IMR-90 (cell line): ENCODE measurements at regions not wholly inside any gene's neighbourhood (a gene's known extent, or its start where the extent isn't known, plus 50 kb on each side); places are given as distances from the start of the nearest gene placed in this dataset.
"Not testable (repeated sequence)": the region's sequence is repeated elsewhere in the genome, so short reads cannot be mapped to it uniquely, and the experiment has no call there.

Experiments used
- ATAC-seq: fragments of 200-7000 bp; cut with Tn5 transposase; 2 replicates; pipeline ENCODE4 v1.9.1; 2020; ENCODE audit warnings: low read depth, mild to moderate bottlenecking, moderate library complexity
- BruUV-seq: library from RNA; stranded (reverse); fragments of 400-500 nt; replicated peaks from 2 replicates; lab custom pipeline; 2021; lab: Mats Ljungman, UMichigan
- CTCF ChIA-PET: fragments of 300-600 bp; formaldehyde crosslinking; extraction: SDS; loops from one replicate; lab custom pipeline; 2021; ENCODE audit warnings: antibody characterized with exemption; lab: Yijun Ruan, JAX
- POLR2A ChIA-PET: fragments of 300-600 bp; sonication (Branson Sonifier 250); formaldehyde crosslinking; loops from one replicate; lab custom pipeline; 2022; ENCODE audit warnings: antibody characterized with exemption; ENCODE audit not compliant: unreplicated experiment; lab: Charles Lee
- DNase-seq: peaks from one replicate; pipeline ENCODE4 v3.0.0; 2013
- H2AFZ ChIP-seq: replicated peaks from 2 replicates; pipeline ENCODE3; 2013; ENCODE audit warnings: low read length, mild to moderate bottlenecking; ENCODE audit not compliant: poor library complexity
- H2AK5ac ChIP-seq: 2 replicates; pipeline ENCODE4 v1.6.1; 2013; ENCODE audit warnings: low read depth, low read length, inconsistent platforms
- H2AK9ac ChIP-seq: replicated peaks from 2 replicates; pipeline ENCODE3; 2013; ENCODE audit warnings: mild to moderate bottlenecking, low read depth, low read length, moderate library complexity; ENCODE audit not compliant: poor library complexity
- H2BK120ac ChIP-seq: 2 replicates; pipeline ENCODE4 v1.6.1; 2013; ENCODE audit warnings: low read depth, low read length, inconsistent platforms
- H2BK15ac ChIP-seq: 3 replicates; pipeline ENCODE4 v1.6.1; 2013; ENCODE audit warnings: low read depth, low read length, inconsistent platforms
- H2BK20ac ChIP-seq: 2 replicates; pipeline ENCODE4 v1.6.1; 2013; ENCODE audit warnings: low read depth, mild to moderate bottlenecking, inconsistent platforms, low read length, moderate library complexity
- H2BK5ac ChIP-seq: 2 replicates; pipeline ENCODE4 v1.6.1; 2013; ENCODE audit warnings: mild to moderate bottlenecking, low read depth, low read length, inconsistent platforms; ENCODE audit not compliant: poor library complexity, severe bottlenecking
- H3K14ac ChIP-seq: replicated peaks from 2 replicates; pipeline ENCODE4 v1.6.1; 2013; ENCODE audit warnings: low read depth, low read length, inconsistent platforms
- H3K18ac ChIP-seq: 2 replicates; pipeline ENCODE4 v1.6.1; 2013; ENCODE audit warnings: low read depth, low read length, control low read depth
- H3K23ac ChIP-seq: 2 replicates; pipeline ENCODE4 v1.6.1; 2013; ENCODE audit warnings: low read depth, low read length, inconsistent platforms
- H3K27ac ChIP-seq: 2 replicates; pipeline ENCODE4 v1.5.1; 2013; ENCODE audit warnings: mild to moderate bottlenecking, control low read depth, low read length; ENCODE audit not compliant: insufficient read depth
- H3K27me3 ChIP-seq: 2 replicates; pipeline ENCODE4 v1.6.1; 2013; ENCODE audit warnings: low read length; ENCODE audit not compliant: control insufficient read depth, insufficient read depth
- H3K36me3 ChIP-seq: 2 replicates; pipeline ENCODE4 v1.6.1; 2013; ENCODE audit warnings: low read length, mixed read lengths; ENCODE audit not compliant: control insufficient read depth, insufficient read depth
- H3K4ac ChIP-seq: 2 replicates; pipeline ENCODE4 v1.6.1; 2013; ENCODE audit warnings: low read depth, low read length, inconsistent platforms
- H3K4me1 ChIP-seq: 2 replicates; pipeline ENCODE4 v1.6.1; 2013; ENCODE audit warnings: low read length, mixed read lengths; ENCODE audit not compliant: control insufficient read depth, insufficient read depth
- H3K4me2 ChIP-seq: 2 replicates; pipeline ENCODE4 v1.6.1; 2013; ENCODE audit warnings: low read depth, mild to moderate bottlenecking, control low read depth, low read length, moderate library complexity
- H3K4me3 ChIP-seq: 2 replicates; pipeline ENCODE4 v1.5.1; 2013; ENCODE audit warnings: low read depth, mild to moderate bottlenecking, control low read depth, low read length, moderate library complexity; ENCODE audit not compliant: insufficient read depth
- H3K56ac ChIP-seq: 2 replicates; pipeline ENCODE4 v1.6.1; 2013; ENCODE audit warnings: low read length, inconsistent platforms; ENCODE audit not compliant: insufficient read depth; ENCODE audit errors: extremely low read depth
- H3K79me1 ChIP-seq, 2 experiments: 2 replicates each; pipeline ENCODE4 v1.6.1; 2013; ENCODE audit warnings: low read length in 2 of 2, inconsistent platforms in 1 of 2, low read depth in 1 of 2
- H3K9ac ChIP-seq: 2 replicates; pipeline ENCODE4 v1.6.1; 2013; ENCODE audit warnings: low read depth, low read length, control low read depth
- H3K9me1 ChIP-seq: 2 replicates; pipeline ENCODE4 v1.6.1; 2013; ENCODE audit warnings: low read length, inconsistent platforms; ENCODE audit not compliant: insufficient read depth
- H3K9me3 ChIP-seq: 2 replicates; pipeline ENCODE4 v1.6.1; 2013; ENCODE audit warnings: low read length; ENCODE audit not compliant: control insufficient read depth, insufficient read depth
- H4K20me1 ChIP-seq: 2 replicates; pipeline ENCODE4 v1.6.1; 2013; ENCODE audit warnings: low read length, inconsistent platforms; ENCODE audit not compliant: insufficient read depth
- H4K5ac ChIP-seq: 2 replicates; pipeline ENCODE4 v1.6.1; 2013; ENCODE audit warnings: mild to moderate bottlenecking, low read depth, low read length, control low read depth
- H4K8ac ChIP-seq, 2 experiments: 2 replicates each; pipeline ENCODE4 v1.6.1; 2013; ENCODE audit warnings: low read depth in 2 of 2, low read length in 2 of 2, control low read depth in 1 of 2, inconsistent platforms in 1 of 2
- H4K91ac ChIP-seq: 2 replicates; pipeline ENCODE4 v1.6.1; 2013; ENCODE audit warnings: low read depth, low read length, inconsistent platforms; ENCODE audit not compliant: insufficient read depth
- WGBS, 2 experiments: methylation state at CpG; one replicate each; pipeline versions ENCODE4 v1.1.5 to v1.1.7; 2013; ENCODE audit warnings: missing lambda C conversion rate in 2 of 2; ENCODE audit not compliant: insufficient read length in 1 of 2; ENCODE audit errors: extremely low coverage in 2 of 2; 5-methylcytosine and 5-hydroxymethylcytosine counted together
- dilution Hi-C: fragments of 300-500 bp; cut with HindIII; formaldehyde crosslinking; loops from one replicate; pipeline ENCODE4 v1.14.3; 2018; ENCODE audit warnings: low sequenced_read_pairs; ENCODE audit not compliant: unreplicated experiment
- in situ Hi-C: fragments of 300-500 bp; cut with MboI; formaldehyde crosslinking; loops from 3 replicates; pipeline ENCODE4 v1.14.3; 2019; ENCODE audit warnings: low sequenced_read_pairs, inconsistent platforms, mixed read lengths
- intact Hi-C: fragments of 100-400 bp; cut with micrococcal nuclease; formaldehyde crosslinking; loops from 2 replicates; pipeline ENCODE4 v1.10.0; 2022

DNA sequence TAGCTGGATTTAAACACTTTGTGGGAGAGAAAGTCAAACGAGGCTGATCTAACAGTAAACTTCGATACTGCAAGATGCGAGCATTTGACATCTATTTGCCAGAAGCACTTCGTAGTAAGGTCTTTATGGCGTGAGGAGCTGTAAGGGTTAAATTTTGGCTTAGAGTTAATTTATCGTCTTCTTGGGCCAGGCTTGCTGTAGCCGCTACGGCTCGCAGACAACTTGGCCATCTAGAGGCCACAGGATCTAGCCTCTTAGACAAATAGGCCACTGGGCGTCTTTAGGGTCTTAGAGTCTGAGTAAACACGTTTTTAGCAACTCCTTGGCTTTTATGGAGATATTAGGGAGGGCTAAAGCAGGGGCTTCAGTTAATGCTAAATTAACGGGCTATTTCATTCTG lies 165.6 kb upstream of the CCZ1B start:
- not testable (repeated sequence) for H3K9ac ChIP-seq, H3K14ac ChIP-seq

DNA sequence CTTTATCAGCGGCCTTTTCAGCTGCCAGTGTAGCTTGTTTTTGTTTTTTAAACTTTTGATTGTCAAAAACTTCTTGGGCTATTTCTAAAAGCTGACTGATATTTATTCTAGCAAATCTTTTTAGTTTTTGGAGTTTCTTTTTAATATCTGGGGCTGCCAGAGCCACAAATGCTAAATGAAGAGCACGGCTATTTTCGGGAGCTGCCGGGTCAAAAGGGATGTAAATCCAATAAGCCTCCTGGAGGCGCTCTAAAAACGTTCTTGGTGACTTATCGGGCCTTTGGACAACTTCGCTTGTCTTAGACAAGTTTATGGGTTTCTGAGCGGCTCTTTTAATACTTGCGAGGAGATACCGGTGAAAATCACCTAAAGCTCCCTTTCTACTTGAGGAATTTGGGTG lies 166.1 kb upstream of the CCZ1B start:
- intact Hi-C loops, H3K56ac ChIP-seq, H3K27me3 ChIP-seq, H4K8ac ChIP-seq, H2BK5ac ChIP-seq, H2AK5ac ChIP-seq, H3K4me2 ChIP-seq, BruUV-seq, POLR2A ChIA-PET, H3K27ac ChIP-seq, H3K23ac ChIP-seq, H3K4me1 ChIP-seq, H3K14ac ChIP-seq, H4K20me1 ChIP-seq, H2BK120ac ChIP-seq, H3K9me1 ChIP-seq, ATAC-seq, H3K9me3 ChIP-seq, H3K9ac ChIP-seq, DNase-seq, H3K4me3 ChIP-seq, H3K4ac ChIP-seq, dilution Hi-C loops, H3K79me1 ChIP-seq, H3K36me3 ChIP-seq, H2BK15ac ChIP-seq, H2BK20ac ChIP-seq, H4K91ac ChIP-seq, H3K18ac ChIP-seq, H2AK9ac ChIP-seq, in situ Hi-C loops, H2AFZ ChIP-seq, CTCF ChIA-PET, H4K5ac ChIP-seq: not testable (repeated sequence)
- 22% methylated on average over 6 of the region's 11 CpGs; no CpG with 5 or more reads in 1 of the 2 experiments for WGBS, 2 experiments

More for the DNA sequence above, 165.6 kb upstream of the CCZ1B start:
- H3K56ac ChIP-seq, H4K20me1 ChIP-seq, H3K27me3 ChIP-seq, in situ Hi-C loops, H2BK120ac ChIP-seq, H2BK20ac ChIP-seq, H2AK9ac ChIP-seq, H4K91ac ChIP-seq, CTCF ChIA-PET, POLR2A ChIA-PET, H3K4ac ChIP-seq, H2AK5ac ChIP-seq, dilution Hi-C loops, H3K4me2 ChIP-seq, H3K23ac ChIP-seq, ATAC-seq, H2BK15ac ChIP-seq, H3K27ac ChIP-seq, H2BK5ac ChIP-seq, BruUV-seq, H3K18ac ChIP-seq, H3K79me1 ChIP-seq, H4K8ac ChIP-seq, H2AFZ ChIP-seq, DNase-seq, H3K9me3 ChIP-seq, H4K5ac ChIP-seq, H3K9me1 ChIP-seq, H3K4me3 ChIP-seq, H3K4me1 ChIP-seq, H3K36me3 ChIP-seq, intact Hi-C loops: not testable (repeated sequence)
- WGBS, 2 experiments: no CpG with 5 or more reads among the region's 12 CpGs
